Parathyroid adenoma (tissue), 2 donors: ENCODE measurements at regions not wholly inside any gene's neighbourhood (a gene's known extent, or its start where the extent isn't known, plus 50 kb on each side); places are given as distances from the start of the nearest gene placed in this dataset.

Source experiments
- H2AFZ ChIP-seq: fragments of 300-600 bp; sonication (generic); one replicate; pipeline ENCODE4 v1.7.0; 2017; ENCODE audit warnings: antibody characterized with exemption, mild to moderate bottlenecking
- H3K27ac ChIP-seq: fragments of 300-600 bp; sonication (generic); one replicate; pipeline ENCODE4 v1.7.0; 2017
- H3K27me3 ChIP-seq: fragments of 300-600 bp; sonication (generic); one replicate; pipeline ENCODE4 v1.7.0; 2017; ENCODE audit warnings: low read length; ENCODE audit not compliant: control insufficient read depth, insufficient read depth
- H3K36me3 ChIP-seq: fragments of 300-600 bp; sonication (generic); one replicate; pipeline ENCODE4 v1.7.0; 2017; ENCODE audit warnings: low read length; ENCODE audit not compliant: control insufficient read depth, insufficient read depth
- H3K4me1 ChIP-seq: fragments of 300-600 bp; sonication (generic); one replicate; pipeline ENCODE4 v1.7.0; 2017; ENCODE audit warnings: control low read depth
- H3K4me2 ChIP-seq: fragments of 300-600 bp; sonication (generic); one replicate; pipeline ENCODE4 v1.7.0; 2017; ENCODE audit warnings: low read length
- H3K4me3 ChIP-seq: fragments of 300-600 bp; sonication (generic); one replicate; pipeline ENCODE4 v1.7.0; 2017; ENCODE audit warnings: low read depth, low read length
- H3K79me2 ChIP-seq: fragments of 300-600 bp; sonication (generic); one replicate; pipeline ENCODE4 v1.7.0; 2017; ENCODE audit warnings: control low read depth
- H3K9ac ChIP-seq: fragments of 300-600 bp; sonication (generic); one replicate; pipeline ENCODE4 v1.7.0; 2017; ENCODE audit warnings: mild to moderate bottlenecking
- H3K9me3 ChIP-seq: fragments of 300-600 bp; sonication (generic); one replicate; pipeline ENCODE4 v1.7.0; 2017; ENCODE audit warnings: low read length; ENCODE audit not compliant: control insufficient read depth
- CTCF ChIP-seq: fragments of 300-600 bp; sonication (generic); IDR thresholded peaks from one replicate; pipeline ENCODE4 v1.7.0; 2017; ENCODE audit warnings: antibody characterized with exemption, mild to moderate bottlenecking
- donor health status: primary hyperparathyroidism.

DNA sequence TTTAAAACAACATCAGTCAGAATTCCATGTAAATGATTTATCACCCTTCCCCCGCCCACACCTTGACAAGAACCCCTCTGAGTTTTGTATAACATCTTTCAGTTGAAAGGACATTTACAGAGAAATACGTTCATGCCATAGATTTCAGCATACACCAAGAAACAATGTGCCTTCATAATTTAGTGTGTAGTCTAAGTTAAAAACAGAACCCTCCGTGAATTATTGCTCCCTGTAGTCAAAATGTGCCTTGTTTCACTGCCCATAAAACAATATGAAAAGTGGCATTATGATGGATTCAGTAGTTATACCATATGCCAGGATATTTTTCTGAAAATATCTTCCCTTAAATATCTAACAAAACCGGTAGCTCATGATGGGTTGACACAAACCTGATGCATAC lies 953.9 kb downstream of the GBE1 start:
- Histone ChIP-seq H2AFZ (no peak overlapping the region), H3K36me3 (no peaks in the 10 kb centered on the region), H3K4me1 (no peaks in the 10 kb centered on the region), H3K9ac (no peak overlapping the region), H3K79me2 (no peaks in the 10 kb centered on the region), H3K4me3 (no peak overlapping the region), H3K4me2 (no peak overlapping the region), H3K27ac (no peak overlapping the region), H3K9me3 (no peaks in the 10 kb centered on the region), H3K27me3 (no peaks in the 10 kb centered on the region)
- TF ChIP-seq CTCF, result no peak

DNA sequence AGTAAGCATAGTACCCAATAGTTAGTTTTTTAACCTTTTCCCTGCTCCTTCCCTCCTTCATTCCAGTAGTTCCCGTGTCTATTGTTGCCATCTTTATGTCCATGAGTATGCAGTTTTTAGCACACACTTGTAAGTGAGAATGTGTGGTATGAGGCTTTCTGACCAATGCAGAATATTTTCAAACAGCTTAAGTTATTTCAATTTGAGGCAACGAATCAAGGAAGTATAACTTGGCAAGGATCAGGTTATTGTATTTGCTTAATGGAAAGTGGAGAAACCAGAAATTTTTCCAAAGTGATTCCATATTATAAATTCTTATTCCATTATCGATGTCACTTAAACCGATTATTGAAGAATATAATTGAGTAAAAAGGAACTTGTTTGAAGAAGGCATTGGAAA lies 954.8 kb downstream of the GBE1 start:
- no peaks in the 10 kb centered on the region for H3K9me3 ChIP-seq
- H3K9ac ChIP-seq, result no peak overlapping the region
- H3K79me2 ChIP-seq, result no peaks in the 10 kb centered on the region
- no peaks in the 10 kb centered on the region for H3K4me1 ChIP-seq
- H2AFZ ChIP-seq, result no peak overlapping the region
- TF ChIP-seq CTCF, result no peak
- no peaks in the 10 kb centered on the region for H3K36me3 ChIP-seq
- no peak overlapping the region for H3K4me2 ChIP-seq
- H3K27ac ChIP-seq, result no peak overlapping the region
- H3K27me3 ChIP-seq, result no peaks in the 10 kb centered on the region
- no peak overlapping the region for H3K4me3 ChIP-seq

- Histone ChIP-seq H3K27me3 (no peaks in the 10 kb centered on the region), H3K4me3 (no peak overlapping the region), H3K4me2 (no peak overlapping the region), H3K9ac (no peak overlapping the region), H3K27ac (no peak overlapping the region), H3K79me2 (no peaks in the 10 kb centered on the region), H2AFZ (no peak overlapping the region), H3K9me3 (no peaks in the 10 kb centered on the region), H3K36me3 (no peaks in the 10 kb centered on the region), H3K4me1 (no peaks in the 10 kb centered on the region)
- no peak for TF ChIP-seq CTCF
Measured at GRCh38 chr3:80788914-80789313, 972.5 kb downstream of the GBE1 start.

DNA sequence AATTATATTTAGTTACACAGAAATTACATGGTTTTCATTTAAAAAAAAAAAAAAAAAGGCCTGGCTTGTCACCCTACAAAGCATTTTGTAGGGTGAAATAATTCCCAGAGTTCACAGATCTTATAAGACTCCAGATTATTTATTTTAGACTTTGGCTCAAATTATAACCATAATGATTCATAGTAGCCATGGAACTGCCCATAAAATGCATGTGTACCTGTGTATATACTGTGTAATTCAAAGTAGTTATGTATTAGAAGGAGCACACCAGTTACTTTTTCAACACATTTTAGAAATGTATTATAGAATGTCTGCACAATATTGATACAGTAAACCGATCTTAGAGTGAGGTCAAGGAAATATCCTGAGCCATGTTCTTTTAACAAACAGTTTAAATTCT lies 975.6 kb downstream of the GBE1 start:
- Histone ChIP-seq H3K27ac (no peak overlapping the region), H3K9me3 (no peaks in the 10 kb centered on the region), H3K4me1 (no peaks in the 10 kb centered on the region), H3K36me3 (no peaks in the 10 kb centered on the region), H3K79me2 (no peaks in the 10 kb centered on the region), H3K27me3 (no peaks in the 10 kb centered on the region), H2AFZ (no peak overlapping the region), H3K9ac (no peak overlapping the region), H3K4me2 (no peak overlapping the region), H3K4me3 (no peak overlapping the region)
- TF ChIP-seq CTCF, result no peak

DNA sequence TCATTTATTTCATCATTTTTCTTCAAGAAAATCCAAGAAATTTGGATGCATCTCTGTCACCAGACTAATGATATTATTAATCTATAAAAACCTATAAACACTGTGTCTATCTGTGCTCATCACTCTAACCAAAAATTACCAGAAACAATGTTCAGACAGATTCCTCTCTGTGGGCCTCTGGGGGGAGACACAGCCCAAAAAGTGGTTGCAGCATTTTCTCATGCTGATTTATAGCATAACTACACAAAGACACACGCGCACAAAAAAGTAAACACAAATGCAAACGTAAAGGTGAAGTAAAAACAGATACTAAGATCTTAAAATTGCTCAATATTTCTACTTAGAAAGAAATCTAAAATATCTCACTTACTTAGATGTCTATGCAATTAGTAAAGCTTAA lies 976.0 kb downstream of the GBE1 start:
- Histone ChIP-seq H3K27ac (no peak overlapping the region), H3K9ac (no peak overlapping the region), H3K4me2 (no peak overlapping the region), H3K9me3 (no peaks in the 10 kb centered on the region), H3K27me3 (no peaks in the 10 kb centered on the region), H3K79me2 (no peaks in the 10 kb centered on the region), H3K4me1 (no peaks in the 10 kb centered on the region), H2AFZ (no peak overlapping the region), H3K36me3 (no peaks in the 10 kb centered on the region), H3K4me3 (no peak overlapping the region)
- TF ChIP-seq CTCF, result no peak
